ENCODE measurements at regions not wholly inside any gene's neighbourhood (a gene's known extent, or its start where the extent isn't known, plus 50 kb on each side); places are given as distances from the start of the nearest gene placed in this dataset.

GRCh38 chr2:111626865-111627163 lies 257.2 kb downstream of the ANAPC1 start:
- Histone ChIP-seq H3K4me1 (ENCODE audit: control insufficient read depth in 2 of 2, insufficient read depth in 2 of 2, low read length in 2 of 2) (no peaks in the 10 kb centered on the region), H3K27me3 (ENCODE audit: control insufficient read depth in 2 of 2, insufficient read depth in 2 of 2, low read length in 2 of 2) (no peaks in the 10 kb centered on the region), H3K27ac (ENCODE audit: low read depth in 2 of 2, low read length in 2 of 2) (no peak overlapping the region), H3K36me3 (ENCODE audit: control insufficient read depth in 2 of 2, insufficient read depth in 2 of 2, low read length in 2 of 2) (no peaks in the 10 kb centered on the region), H3K9ac (ENCODE audit: low read depth in 1 of 2, low read length in 2 of 2) (no peak overlapping the region), H3K4me3 (ENCODE audit: low read length in 2 of 2) (no peak overlapping the region), H3K9me3 (ENCODE audit: control insufficient read depth in 2 of 2, low read length in 2 of 2) (no peaks in the 10 kb centered on the region)

DNA sequence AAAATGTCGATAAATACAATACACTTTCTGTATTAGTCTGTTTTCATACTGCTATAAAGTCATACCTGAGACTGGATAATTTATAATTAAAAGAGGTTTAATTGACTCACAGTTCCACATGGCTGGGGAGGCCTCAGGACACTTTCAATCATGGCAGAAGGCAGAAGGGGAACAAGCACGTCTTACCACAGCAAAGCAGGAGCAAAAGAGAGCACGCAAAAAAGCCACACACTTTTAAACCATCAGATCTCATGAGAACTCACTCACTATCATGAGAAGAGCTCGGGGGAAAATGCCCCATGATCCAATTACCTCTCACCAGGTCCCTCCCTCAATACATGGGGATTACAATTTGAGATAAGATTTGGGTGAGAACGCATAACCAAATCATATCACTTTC lies 256.7 kb downstream of the ANAPC1 start:
- no peak overlapping the region for H3K9ac ChIP-seq (ENCODE audit: low read depth in 1 of 2, low read length in 2 of 2)
- H3K27me3 ChIP-seq (ENCODE audit: control insufficient read depth in 2 of 2, insufficient read depth in 2 of 2, low read length in 2 of 2), result no peaks in the 10 kb centered on the region
- no peaks in the 10 kb centered on the region for H3K36me3 ChIP-seq (ENCODE audit: control insufficient read depth in 2 of 2, insufficient read depth in 2 of 2, low read length in 2 of 2)

DNA sequence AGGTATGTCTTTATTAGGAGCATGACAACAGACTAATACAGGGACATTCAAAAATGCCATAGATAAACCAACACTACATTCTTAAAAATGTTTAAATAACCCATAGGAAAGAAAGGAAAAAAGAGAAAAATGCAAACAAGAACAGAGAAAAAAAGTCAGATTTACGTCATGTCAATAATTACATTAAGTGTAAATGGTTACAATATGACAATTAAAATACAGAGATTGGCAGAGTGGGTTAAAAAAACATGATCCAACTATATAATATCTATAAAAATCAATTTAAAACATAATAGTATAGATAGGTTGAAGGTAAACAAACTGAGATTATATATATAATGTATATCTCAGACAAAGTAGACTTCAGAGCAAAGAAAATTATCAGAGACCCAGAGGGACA lies 255.8 kb downstream of the ANAPC1 start:
- Histone ChIP-seq H3K36me3 (ENCODE audit: control insufficient read depth in 2 of 2, insufficient read depth in 2 of 2, low read length in 2 of 2) (no peaks in the 10 kb centered on the region), H3K4me1 (ENCODE audit: control insufficient read depth in 2 of 2, insufficient read depth in 2 of 2, low read length in 2 of 2) (no peaks in the 10 kb centered on the region), H3K27me3 (ENCODE audit: control insufficient read depth in 2 of 2, insufficient read depth in 2 of 2, low read length in 2 of 2) (no peaks in the 10 kb centered on the region), H3K9ac (ENCODE audit: low read depth in 1 of 2, low read length in 2 of 2) (no peak overlapping the region), H3K4me3 (ENCODE audit: low read length in 2 of 2) (no peak overlapping the region), H3K27ac (ENCODE audit: low read depth in 2 of 2, low read length in 2 of 2) (no peak overlapping the region), H3K9me3 (ENCODE audit: control insufficient read depth in 2 of 2, low read length in 2 of 2) (no peaks in the 10 kb centered on the region)

More for the DNA sequence above, 256.7 kb downstream of the ANAPC1 start:
- Histone ChIP-seq H3K9me3 (ENCODE audit: control insufficient read depth in 2 of 2, low read length in 2 of 2) (no peaks in the 10 kb centered on the region), H3K4me3 (ENCODE audit: low read length in 2 of 2) (no peak overlapping the region), H3K27ac (ENCODE audit: low read depth in 2 of 2, low read length in 2 of 2) (no peak overlapping the region), H3K4me1 (ENCODE audit: control insufficient read depth in 2 of 2, insufficient read depth in 2 of 2, low read length in 2 of 2) (no peaks in the 10 kb centered on the region)

DNA sequence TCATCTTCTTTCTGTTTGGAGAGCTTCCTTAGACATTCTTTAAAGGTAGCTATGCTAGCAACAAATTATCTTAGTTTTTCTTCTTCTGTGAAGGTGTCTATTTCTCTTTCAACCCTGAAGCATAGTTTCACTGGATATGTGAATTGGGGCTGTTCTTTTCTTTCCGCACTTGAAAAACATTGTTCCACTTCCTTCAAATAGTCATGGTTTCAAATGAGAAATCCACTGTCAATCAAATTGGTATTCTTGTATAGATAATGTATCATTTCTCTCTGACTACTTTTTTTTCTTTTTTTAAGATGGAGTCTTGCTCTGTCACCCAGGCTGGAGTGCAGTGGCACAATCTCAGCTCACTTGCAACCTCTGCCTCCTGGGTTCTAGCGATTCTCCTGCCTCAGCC lies 254.0 kb downstream of the ANAPC1 start:
- no peak overlapping the region for H3K9ac ChIP-seq (ENCODE audit: low read depth in 1 of 2, low read length in 2 of 2)
- H3K4me3 ChIP-seq (ENCODE audit: low read length in 2 of 2), result no peak overlapping the region
- no peaks in the 10 kb centered on the region for H3K27me3 ChIP-seq (ENCODE audit: control insufficient read depth in 2 of 2, insufficient read depth in 2 of 2, low read length in 2 of 2)
- H3K4me1 ChIP-seq (ENCODE audit: control insufficient read depth in 2 of 2, insufficient read depth in 2 of 2, low read length in 2 of 2), result no peaks in the 10 kb centered on the region
- H3K27ac ChIP-seq (ENCODE audit: low read depth in 2 of 2, low read length in 2 of 2), result no peak overlapping the region
- no peaks in the 10 kb centered on the region for H3K9me3 ChIP-seq (ENCODE audit: control insufficient read depth in 2 of 2, low read length in 2 of 2)
- H3K36me3 ChIP-seq (ENCODE audit: control insufficient read depth in 2 of 2, insufficient read depth in 2 of 2, low read length in 2 of 2), result no peaks in the 10 kb centered on the region

DNA sequence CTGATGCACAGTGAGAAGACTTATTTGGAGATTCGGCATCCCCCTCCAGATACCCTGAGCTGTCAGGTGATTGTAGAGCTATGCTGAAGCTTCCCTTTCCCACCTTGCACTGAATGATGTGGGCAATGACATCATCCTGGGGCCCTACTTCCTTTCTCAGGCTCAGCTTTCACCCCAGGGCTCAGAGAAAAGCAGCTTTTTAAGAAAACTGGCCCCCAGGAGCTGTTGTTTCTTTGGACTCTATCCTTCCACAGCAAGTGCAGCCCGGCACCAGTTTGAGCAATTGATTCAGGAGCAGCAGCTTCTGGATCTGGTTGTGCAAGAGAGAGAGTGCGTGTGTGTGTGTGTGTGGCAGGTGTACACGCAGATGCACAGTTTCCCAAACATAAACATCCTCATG lies 251.3 kb downstream of the ANAPC1 start:
- no peaks in the 10 kb centered on the region for H3K27me3 ChIP-seq (ENCODE audit: control insufficient read depth in 2 of 2, insufficient read depth in 2 of 2, low read length in 2 of 2)
- peak overlapping the region in 1 of 2 donors; percentile 6 for H3K27ac ChIP-seq (ENCODE audit: low read depth in 2 of 2, low read length in 2 of 2)
- H3K9ac ChIP-seq (ENCODE audit: low read depth in 1 of 2, low read length in 2 of 2), result no peak overlapping the region
- no peaks in the 10 kb centered on the region for H3K36me3 ChIP-seq (ENCODE audit: control insufficient read depth in 2 of 2, insufficient read depth in 2 of 2, low read length in 2 of 2)
- no peaks in the 10 kb centered on the region for H3K9me3 ChIP-seq (ENCODE audit: control insufficient read depth in 2 of 2, low read length in 2 of 2)
- H3K4me1 ChIP-seq (ENCODE audit: control insufficient read depth in 2 of 2, insufficient read depth in 2 of 2, low read length in 2 of 2), result no peaks in the 10 kb centered on the region
- H3K4me3 ChIP-seq (ENCODE audit: low read length in 2 of 2), result no peak overlapping the region

DNA sequence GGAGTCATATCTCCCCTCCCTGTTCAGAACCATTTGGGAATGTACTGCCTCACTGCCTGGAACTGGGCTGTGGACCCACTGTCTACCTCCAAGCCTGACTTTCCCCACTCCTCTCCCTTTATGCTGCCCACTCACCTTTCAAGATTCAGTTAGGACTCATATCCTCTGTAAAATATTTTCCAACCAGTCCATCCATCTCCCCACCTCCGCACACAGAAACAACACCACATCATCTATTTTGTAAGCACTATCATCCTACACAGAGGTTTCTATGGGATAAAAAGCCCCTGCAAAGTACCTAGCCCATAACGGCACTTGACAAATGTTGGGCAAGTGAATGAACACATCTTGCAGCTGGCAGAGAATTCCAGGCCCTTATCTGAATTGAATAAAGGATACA lies 250.8 kb downstream of the ANAPC1 start:
- H3K4me3 ChIP-seq (ENCODE audit: low read length in 2 of 2), result no peak overlapping the region
- no peak overlapping the region for H3K27ac ChIP-seq (ENCODE audit: low read depth in 2 of 2, low read length in 2 of 2)
- H3K27me3 ChIP-seq (ENCODE audit: control insufficient read depth in 2 of 2, insufficient read depth in 2 of 2, low read length in 2 of 2), result no peaks in the 10 kb centered on the region
- H3K9me3 ChIP-seq (ENCODE audit: control insufficient read depth in 2 of 2, low read length in 2 of 2), result no peaks in the 10 kb centered on the region
- no peaks in the 10 kb centered on the region for H3K4me1 ChIP-seq (ENCODE audit: control insufficient read depth in 2 of 2, insufficient read depth in 2 of 2, low read length in 2 of 2)
- H3K36me3 ChIP-seq (ENCODE audit: control insufficient read depth in 2 of 2, insufficient read depth in 2 of 2, low read length in 2 of 2), result no peaks in the 10 kb centered on the region
- no peak overlapping the region for H3K9ac ChIP-seq (ENCODE audit: low read depth in 1 of 2, low read length in 2 of 2)

DNA sequence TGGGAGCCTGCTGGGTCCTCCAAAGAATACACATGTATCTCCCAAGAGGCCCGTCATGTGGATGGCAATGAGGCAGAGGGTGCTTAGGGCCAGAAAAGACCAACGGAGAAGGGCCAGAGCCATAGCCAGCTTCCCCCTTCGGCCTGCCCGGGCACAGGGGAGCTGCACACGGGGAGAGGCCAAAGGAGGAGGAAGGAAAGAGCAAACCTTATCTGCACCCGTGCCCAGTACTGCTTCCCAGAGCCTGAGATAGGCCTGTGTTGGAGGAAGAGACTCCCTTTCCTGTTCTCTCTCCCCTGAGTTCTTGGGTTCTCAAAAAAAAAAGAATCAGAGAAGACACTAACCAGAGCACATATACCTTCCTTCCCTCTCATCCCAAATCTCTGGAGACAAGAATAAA lies 250.3 kb downstream of the ANAPC1 start:
- H3K9me3 ChIP-seq (ENCODE audit: control insufficient read depth in 2 of 2, low read length in 2 of 2), result no peaks in the 10 kb centered on the region
- H3K27ac ChIP-seq (ENCODE audit: low read depth in 2 of 2, low read length in 2 of 2), result no peak overlapping the region
- no peaks in the 10 kb centered on the region for H3K36me3 ChIP-seq (ENCODE audit: control insufficient read depth in 2 of 2, insufficient read depth in 2 of 2, low read length in 2 of 2)
- H3K4me3 ChIP-seq (ENCODE audit: low read length in 2 of 2), result no peak overlapping the region
- no peak overlapping the region for H3K9ac ChIP-seq (ENCODE audit: low read depth in 1 of 2, low read length in 2 of 2)
- no peaks in the 10 kb centered on the region for H3K27me3 ChIP-seq (ENCODE audit: control insufficient read depth in 2 of 2, insufficient read depth in 2 of 2, low read length in 2 of 2)
- H3K4me1 ChIP-seq (ENCODE audit: control insufficient read depth in 2 of 2, insufficient read depth in 2 of 2, low read length in 2 of 2), result no peaks in the 10 kb centered on the region

- H3K27ac ChIP-seq (ENCODE audit: low read depth in 2 of 2, low read length in 2 of 2), result no peak overlapping the region
- no peaks in the 10 kb centered on the region for H3K4me1 ChIP-seq (ENCODE audit: control insufficient read depth in 2 of 2, insufficient read depth in 2 of 2, low read length in 2 of 2)
- H3K9ac ChIP-seq (ENCODE audit: low read depth in 1 of 2, low read length in 2 of 2), result no peak overlapping the region
- no peak overlapping the region for H3K4me3 ChIP-seq (ENCODE audit: low read length in 2 of 2)
- no peaks in the 10 kb centered on the region for H3K27me3 ChIP-seq (ENCODE audit: control insufficient read depth in 2 of 2, insufficient read depth in 2 of 2, low read length in 2 of 2)
- H3K9me3 ChIP-seq (ENCODE audit: control insufficient read depth in 2 of 2, low read length in 2 of 2), result no peaks in the 10 kb centered on the region
- no peaks in the 10 kb centered on the region for H3K36me3 ChIP-seq (ENCODE audit: control insufficient read depth in 2 of 2, insufficient read depth in 2 of 2, low read length in 2 of 2)
Observed at GRCh38 chr2:111634050-111634794, 249.8 kb downstream of the ANAPC1 start.

GRCh38 chr2:111634995-111635538 lies 248.9 kb downstream of the ANAPC1 start:
- Histone ChIP-seq H3K27me3 (ENCODE audit: control insufficient read depth in 2 of 2, insufficient read depth in 2 of 2, low read length in 2 of 2) (no peaks in the 10 kb centered on the region), H3K36me3 (ENCODE audit: control insufficient read depth in 2 of 2, insufficient read depth in 2 of 2, low read length in 2 of 2) (no peaks in the 10 kb centered on the region), H3K27ac (ENCODE audit: low read depth in 2 of 2, low read length in 2 of 2) (no peak overlapping the region), H3K9ac (ENCODE audit: low read depth in 1 of 2, low read length in 2 of 2) (no peak overlapping the region), H3K4me1 (ENCODE audit: control insufficient read depth in 2 of 2, insufficient read depth in 2 of 2, low read length in 2 of 2) (no peaks in the 10 kb centered on the region), H3K4me3 (ENCODE audit: low read length in 2 of 2) (no peak overlapping the region), H3K9me3 (ENCODE audit: control insufficient read depth in 2 of 2, low read length in 2 of 2) (no peaks in the 10 kb centered on the region)

DNA sequence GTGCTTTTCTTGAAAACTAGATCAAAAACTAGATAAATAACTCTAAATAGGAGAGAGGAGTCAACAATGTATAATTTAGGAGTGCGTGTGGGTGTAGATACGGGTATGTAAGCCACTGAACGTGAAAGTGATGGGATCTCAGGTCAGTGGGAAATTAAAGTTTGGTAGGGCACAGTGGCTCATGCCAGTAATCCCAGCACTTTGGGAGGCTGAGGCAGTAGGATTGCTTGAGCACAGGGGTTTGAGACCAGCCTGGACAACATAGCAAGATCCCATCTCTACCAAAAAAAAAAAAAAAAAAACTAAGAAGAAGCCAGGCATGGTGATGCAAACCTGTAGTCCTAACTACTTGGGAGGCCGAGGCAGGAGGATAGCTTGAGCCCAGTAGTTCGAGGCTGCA lies 247.1 kb downstream of the ANAPC1 start:
- no peaks in the 10 kb centered on the region for H3K4me1 ChIP-seq (ENCODE audit: control insufficient read depth in 2 of 2, insufficient read depth in 2 of 2, low read length in 2 of 2)
- H3K36me3 ChIP-seq (ENCODE audit: control insufficient read depth in 2 of 2, insufficient read depth in 2 of 2, low read length in 2 of 2), result no peaks in the 10 kb centered on the region
- H3K9ac ChIP-seq (ENCODE audit: low read depth in 1 of 2, low read length in 2 of 2), result no peak overlapping the region
- no peak overlapping the region for H3K27ac ChIP-seq (ENCODE audit: low read depth in 2 of 2, low read length in 2 of 2)
- no peak overlapping the region for H3K4me3 ChIP-seq (ENCODE audit: low read length in 2 of 2)
- no peaks in the 10 kb centered on the region for H3K27me3 ChIP-seq (ENCODE audit: control insufficient read depth in 2 of 2, insufficient read depth in 2 of 2, low read length in 2 of 2)
- no peaks in the 10 kb centered on the region for H3K9me3 ChIP-seq (ENCODE audit: control insufficient read depth in 2 of 2, low read length in 2 of 2)

All from mucosa of rectum (tissue), 2 donors.